HepG2 (cell line): ENCODE measurements at regions not wholly inside any gene's neighbourhood (a gene's known extent, or its start where the extent isn't known, plus 50 kb on each side); places are given as distances from the start of the nearest gene placed in this dataset.

Experiments
- ATAC-seq: fragments of 200-7000 bp; cut with Tn5 transposase; 3 replicates; pipeline ENCODE4 v1.9.1; 2020; ENCODE audit warnings: mild to moderate bottlenecking, moderate library complexity
- BruUV-seq: library from RNA; stranded (reverse); fragments of 400-500 nt; replicated peaks from 2 replicates; lab custom pipeline; 2021; lab: Mats Ljungman, UMichigan
- CTCF ChIA-PET: fragments of 300-600 bp; formaldehyde crosslinking; extraction: SDS; loops from one replicate; lab custom pipeline; 2021; ENCODE audit warnings: low total read pairs, inconsistent platforms, low intra/inter-chr PET ratio; lab: Yijun Ruan, JAX
- POLR2A ChIA-PET: fragments of 350-600 bp; sonication (Branson Sonifier 250); formaldehyde crosslinking; loops from one replicate; lab custom pipeline; 2020; ENCODE audit warnings: antibody characterized with exemption, inconsistent platforms; lab: Yijun Ruan, JAX
- DNase-seq: peaks from one replicate; pipeline ENCODE4 v3.0.0-alpha.2; 2015; ENCODE audit warnings: low spot score
- FAIRE-seq: peaks from 3 replicates; lab custom pipeline; 2011; peaks lifted over from hg19 to GRCh38; lab: Jason Lieb, UNC
- H2AFZ ChIP-seq: one replicate; pipeline ENCODE4 v1.6.1; 2011; ENCODE audit warnings: low read length, inconsistent platforms
- H3K27ac ChIP-seq: fragments of 300-600 bp; 3 replicates; pipeline ENCODE4 v1.8.0; 2011; ENCODE audit warnings: mixed run types, mild to moderate bottlenecking, mixed read lengths, low read length, inconsistent platforms; ENCODE audit not compliant: insufficient read depth; ENCODE audit errors: extremely low read length
- H3K27me3 ChIP-seq, 2 experiments: fragments of 200-600 bp in 1 of 2; 2 replicates in 1 of 2; 3 replicates in 1 of 2; pipeline versions ENCODE4 v1.6.0 to v1.8.0; 2011; ENCODE audit warnings: low read length in 2 of 2, mild to moderate bottlenecking in 2 of 2, moderate library complexity in 2 of 2, inconsistent platforms in 1 of 2; ENCODE audit not compliant: insufficient read depth in 2 of 2, control insufficient read depth in 1 of 2
- H3K36me3 ChIP-seq, 2 experiments: fragments of 200-600 bp in 1 of 2; replicated peaks in 1 of 2; 2 replicates in 1 of 2; 3 replicates in 1 of 2; pipeline versions ENCODE4 v1.5.1 to v1.8.0; 2011; ENCODE audit warnings: low read length in 2 of 2, inconsistent platforms in 1 of 2; ENCODE audit not compliant: insufficient read depth in 2 of 2, control insufficient read depth in 1 of 2
- H3K4me1 ChIP-seq: 2 replicates; pipeline ENCODE4 v1.5.1; 2012; ENCODE audit warnings: low read length, inconsistent platforms; ENCODE audit not compliant: insufficient read depth
- H3K4me2 ChIP-seq: 2 replicates; pipeline ENCODE4 v1.6.0; 2011; ENCODE audit warnings: low read depth, low read length, inconsistent platforms
- H3K4me3 ChIP-seq, 3 experiments: fragments of 200-600 bp in 1 of 3; sonication (generic), shearing (Covaris generic) in 1 of 3; replicated peaks in 1 of 3; 2 replicates each; pipeline ENCODE4 v1.5.1; 2011 to 2016; ENCODE audit warnings: low read length in 3 of 3, inconsistent platforms in 2 of 3, low read depth in 2 of 3, mild to moderate bottlenecking in 2 of 3, control low read depth in 1 of 3, mixed read lengths in 1 of 3; ENCODE audit not compliant: insufficient read depth in 1 of 3
- H3K79me2 ChIP-seq: one replicate; pipeline ENCODE4 v1.6.1; 2011; ENCODE audit warnings: low read length, inconsistent platforms; ENCODE audit not compliant: insufficient read depth
- H3K9ac ChIP-seq: 2 replicates; pipeline ENCODE4 v1.6.0; 2011; ENCODE audit warnings: mild to moderate bottlenecking, low read depth, low read length, inconsistent platforms; ENCODE audit not compliant: insufficient read depth
- H3K9me3 ChIP-seq: 2 replicates; pipeline ENCODE4 v1.5.1; 2012; ENCODE audit warnings: mild to moderate bottlenecking, low read length
- H4K20me1 ChIP-seq: 2 replicates; pipeline ENCODE4 v1.6.0; 2011; ENCODE audit warnings: inconsistent platforms, mild to moderate bottlenecking, low read length, moderate library complexity; ENCODE audit not compliant: insufficient read depth
- AGO1 ChIP-seq: fragments of 200-400 bp; formaldehyde crosslinking; IDR thresholded peaks from 2 replicates; pipeline ENCODE4 v1.6.1; 2017; ENCODE audit warnings: mild to moderate bottlenecking, low read depth, low read length, moderate library complexity; ENCODE audit not compliant: poor library complexity, severe bottlenecking
- FOXP1 ChIP-seq, 2 experiments: fragments of 450-650 bp in 1 of 2; IDR thresholded peaks; 2 replicates each; pipeline ENCODE4 v1.6.1; 2017 to 2018; ENCODE audit warnings: antibody characterized with exemption in 1 of 2
- IRF2 ChIP-seq: IDR thresholded peaks from 2 replicates; pipeline ENCODE4 v1.6.1; 2018; ENCODE audit warnings: missing genetic modification reagents, missing compliant biosample characterization
- NRL ChIP-seq: sonication (generic); formaldehyde crosslinking; IDR thresholded peaks from 2 replicates; pipeline ENCODE4 v1.5.0; 2020; ENCODE audit warnings: missing genetic modification reagents, mild to moderate bottlenecking, moderate library complexity, borderline replicate concordance
- ONECUT2 ChIP-seq: sonication (generic); formaldehyde crosslinking; IDR thresholded peaks from 2 replicates; pipeline ENCODE4 v1.4.0; 2020; ENCODE audit warnings: missing genetic modification reagents
- RAD51 ChIP-seq: fragments of 450-650 bp; IDR thresholded peaks from 2 replicates; pipeline ENCODE4 v1.6.1; 2016; ENCODE audit warnings: borderline replicate concordance
- SALL2 ChIP-seq: sonication (generic); formaldehyde crosslinking; IDR thresholded peaks from 2 replicates; pipeline ENCODE4 v1.8.1; 2023; ENCODE audit warnings: mild to moderate bottlenecking, missing genetic modification reagents, inconsistent platforms
- SIX1 ChIP-seq: sonication (generic); formaldehyde crosslinking; IDR thresholded peaks from 2 replicates; pipeline ENCODE4 v1.4.0; 2020; ENCODE audit warnings: missing genetic modification reagents, borderline replicate concordance
- SRF ChIP-seq: IDR thresholded peaks from 2 replicates; pipeline ENCODE4 v1.6.1; 2011; ENCODE audit warnings: mild to moderate bottlenecking, low read depth, low read length, moderate library complexity
- TCF12 ChIP-seq, 2 experiments: fragments of 450-650 bp in 1 of 2; sonication (generic) in 1 of 2; formaldehyde crosslinking in 1 of 2; IDR thresholded peaks; 2 replicates each; pipeline versions ENCODE4 v1.6.1 to v1.8.0; 2017 to 2022; ENCODE audit warnings: antibody characterized with exemption in 1 of 2, mild to moderate bottlenecking in 1 of 2, missing genetic modification reagents in 1 of 2, moderate library complexity in 1 of 2
- THYN1 ChIP-seq: sonication (generic); formaldehyde crosslinking; IDR thresholded peaks from 2 replicates; pipeline ENCODE4 v1.8.1; 2023; ENCODE audit warnings: low read depth, mild to moderate bottlenecking, moderate library complexity, missing genetic modification reagents, borderline replicate concordance
- XBP1 ChIP-seq: sonication (generic); formaldehyde crosslinking; IDR thresholded peaks from 2 replicates; pipeline ENCODE4 v1.5.0; 2020; ENCODE audit warnings: missing genetic modification reagents
- ZFAT ChIP-seq: sonication (generic); formaldehyde crosslinking; conservative IDR thresholded peaks from 2 replicates; pipeline ENCODE4 v1.8.1; 2023; ENCODE audit warnings: missing genetic modification reagents, inconsistent platforms
- ZNF274 ChIP-seq: sonication (generic); formaldehyde crosslinking; IDR thresholded peaks from 2 replicates; pipeline ENCODE4 v1.5.1; 2020; ENCODE audit warnings: mild to moderate bottlenecking, missing genetic modification reagents
- ZNF446 ChIP-seq: sonication (generic); formaldehyde crosslinking; IDR thresholded peaks from 2 replicates; pipeline ENCODE4 v1.5.0; 2020; ENCODE audit warnings: mild to moderate bottlenecking, missing genetic modification reagents
- ZNF496 ChIP-seq: sonication (generic); formaldehyde crosslinking; IDR thresholded peaks from 2 replicates; pipeline ENCODE4 v1.8.1; 2023; ENCODE audit warnings: mild to moderate bottlenecking, moderate library complexity, missing genetic modification reagents; ENCODE audit not compliant: insufficient replicate concordance
- ZNF737 ChIP-seq: sonication (generic); formaldehyde crosslinking; IDR thresholded peaks from 2 replicates; pipeline ENCODE4 v1.5.0; 2020; ENCODE audit warnings: missing genetic modification reagents, mild to moderate bottlenecking, borderline replicate concordance
- ZNF790 ChIP-seq: sonication (generic); formaldehyde crosslinking; IDR thresholded peaks from 2 replicates; pipeline ENCODE4 v1.8.0; 2022; ENCODE audit warnings: missing genetic modification reagents, mild to moderate bottlenecking, borderline replicate concordance
- in situ Hi-C: cut with HindIII; loops from 2 replicates; pipeline ENCODE4 v1.10.0; 2017; ENCODE audit warnings: low pct_unique_long_range_greater_than_20kb; ENCODE audit not compliant: extremely low pct_ligation_motif_present
- intact Hi-C: fragments of 100-400 bp; cut with micrococcal nuclease; formaldehyde crosslinking; loops from one replicate; pipeline ENCODE4 v1.10.0; 2022; ENCODE audit not compliant: unreplicated experiment
- TF ChIP-seq, protein P1 (sequence below): sonication (generic); formaldehyde crosslinking; IDR thresholded peaks from 2 replicates; pipeline ENCODE4 v1.9.0; 2021; ENCODE audit warnings: missing genetic modification reagents, mild to moderate bottlenecking, borderline replicate concordance
- TF ChIP-seq, protein P2 (sequence below): sonication (generic); formaldehyde crosslinking; IDR thresholded peaks from 2 replicates; pipeline ENCODE4 v1.4.0; 2020; ENCODE audit warnings: missing genetic modification reagents

DNA sequence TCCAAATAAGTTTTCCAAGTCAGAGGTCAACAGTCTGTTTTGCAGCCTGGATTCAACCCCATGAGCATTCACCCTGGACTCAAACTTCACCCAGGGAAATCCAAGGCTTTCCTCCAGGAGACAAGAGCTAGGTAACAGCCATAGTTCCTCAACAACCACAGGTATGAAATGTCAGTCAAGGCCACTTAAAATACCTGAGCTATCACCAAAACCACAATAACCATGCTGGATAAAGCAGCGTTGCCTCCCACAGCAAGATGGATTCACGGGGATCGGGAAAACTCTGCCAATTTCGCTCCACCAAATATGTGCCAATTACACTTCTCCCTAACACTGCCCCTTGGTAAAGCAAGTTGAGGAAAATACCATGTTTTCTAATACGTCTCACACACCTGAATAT is 444.1 kb upstream of the KLF6 start (continued):
- TF ChIP-seq ONECUT2 (CRISPR knock-in tag) (no peak), IRF2 (CRISPR knock-in tag) (no peak), ZNF737 (CRISPR knock-in tag) (no peak), THYN1 (CRISPR knock-in tag) (no peak), XBP1 (no peak), FOXP1 (IDR thresholded peaks at IDR 0.05) (no peak), FOXP1 (CRISPR knock-in tag; IDR thresholded peaks at IDR 0.05) (no peak)
- TF ChIP-seq, protein P1, sequence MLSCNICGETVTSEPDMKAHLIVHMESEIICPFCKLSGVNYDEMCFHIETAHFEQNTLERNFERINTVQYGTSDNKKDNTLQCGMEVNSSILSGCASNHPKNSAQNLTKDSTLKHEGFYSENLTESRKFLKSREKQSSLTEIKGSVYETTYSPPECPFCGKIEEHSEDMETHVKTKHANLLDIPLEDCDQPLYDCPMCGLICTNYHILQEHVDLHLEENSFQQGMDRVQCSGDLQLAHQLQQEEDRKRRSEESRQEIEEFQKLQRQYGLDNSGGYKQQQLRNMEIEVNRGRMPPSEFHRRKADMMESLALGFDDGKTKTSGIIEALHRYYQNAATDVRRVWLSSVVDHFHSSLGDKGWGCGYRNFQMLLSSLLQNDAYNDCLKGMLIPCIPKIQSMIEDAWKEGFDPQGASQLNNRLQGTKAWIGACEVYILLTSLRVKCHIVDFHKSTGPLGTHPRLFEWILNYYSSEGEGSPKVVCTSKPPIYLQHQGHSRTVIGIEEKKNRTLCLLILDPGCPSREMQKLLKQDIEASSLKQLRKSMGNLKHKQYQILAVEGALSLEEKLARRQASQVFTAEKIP (CRISPR knock-in tag) = no peak

DNA sequence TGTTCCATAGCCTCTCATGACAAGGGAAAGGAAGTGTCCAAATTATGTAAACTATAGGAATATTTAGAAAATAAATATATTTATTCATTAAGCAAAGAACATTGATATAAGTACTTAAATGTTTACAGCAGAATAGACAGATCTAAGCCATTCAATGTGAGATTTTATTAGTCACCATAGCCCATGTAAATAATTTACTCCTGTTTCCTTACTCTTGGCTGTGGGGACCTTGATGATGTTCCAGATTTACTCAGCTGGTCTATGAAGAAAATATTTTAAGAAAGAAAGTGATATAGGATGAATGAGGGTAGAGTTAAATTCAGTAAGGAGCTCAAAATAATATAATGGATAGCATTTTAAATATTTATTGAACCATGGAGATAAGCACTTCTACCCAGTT is 442.6 kb upstream of the KLF6 start:
- CTCF ChIA-PET = no interaction called here
- Histone ChIP-seq H3K27me3 (no peaks in the 10 kb centered on the region), H3K9me3 (no peaks in the 10 kb centered on the region), H3K4me1 (no peaks in the 10 kb centered on the region), H3K9ac (no peak overlapping the region), H3K4me2 (no peak overlapping the region), H3K36me3 (no peaks in the 10 kb centered on the region), H4K20me1 (no peaks in the 10 kb centered on the region), H2AFZ (no peak overlapping the region), H3K27ac (no peak overlapping the region), H3K79me2 (no peaks in the 10 kb centered on the region), H3K4me3 (no peak overlapping the region)
- intact Hi-C loops = no loop called here
- no peak for ATAC-seq
- TF ChIP-seq ZNF496 (CRISPR knock-in tag) (no peak), AGO1 (no peak), TCF12 (IDR thresholded peaks at IDR 0.05) (no peak), TCF12 (CRISPR knock-in tag; IDR thresholded peaks at IDR 0.05) (no peak), ZNF274 (CRISPR knock-in tag) (no peak), SALL2 (no peak), RAD51 (no peak), ZFAT (CRISPR knock-in tag) (no peak), SIX1 (no peak), NRL (CRISPR knock-in tag) (no peak), ZNF446 (CRISPR knock-in tag) (no peak), ZNF790 (CRISPR knock-in tag) (no peak), SRF (no peak)
- TF ChIP-seq, protein P2, sequence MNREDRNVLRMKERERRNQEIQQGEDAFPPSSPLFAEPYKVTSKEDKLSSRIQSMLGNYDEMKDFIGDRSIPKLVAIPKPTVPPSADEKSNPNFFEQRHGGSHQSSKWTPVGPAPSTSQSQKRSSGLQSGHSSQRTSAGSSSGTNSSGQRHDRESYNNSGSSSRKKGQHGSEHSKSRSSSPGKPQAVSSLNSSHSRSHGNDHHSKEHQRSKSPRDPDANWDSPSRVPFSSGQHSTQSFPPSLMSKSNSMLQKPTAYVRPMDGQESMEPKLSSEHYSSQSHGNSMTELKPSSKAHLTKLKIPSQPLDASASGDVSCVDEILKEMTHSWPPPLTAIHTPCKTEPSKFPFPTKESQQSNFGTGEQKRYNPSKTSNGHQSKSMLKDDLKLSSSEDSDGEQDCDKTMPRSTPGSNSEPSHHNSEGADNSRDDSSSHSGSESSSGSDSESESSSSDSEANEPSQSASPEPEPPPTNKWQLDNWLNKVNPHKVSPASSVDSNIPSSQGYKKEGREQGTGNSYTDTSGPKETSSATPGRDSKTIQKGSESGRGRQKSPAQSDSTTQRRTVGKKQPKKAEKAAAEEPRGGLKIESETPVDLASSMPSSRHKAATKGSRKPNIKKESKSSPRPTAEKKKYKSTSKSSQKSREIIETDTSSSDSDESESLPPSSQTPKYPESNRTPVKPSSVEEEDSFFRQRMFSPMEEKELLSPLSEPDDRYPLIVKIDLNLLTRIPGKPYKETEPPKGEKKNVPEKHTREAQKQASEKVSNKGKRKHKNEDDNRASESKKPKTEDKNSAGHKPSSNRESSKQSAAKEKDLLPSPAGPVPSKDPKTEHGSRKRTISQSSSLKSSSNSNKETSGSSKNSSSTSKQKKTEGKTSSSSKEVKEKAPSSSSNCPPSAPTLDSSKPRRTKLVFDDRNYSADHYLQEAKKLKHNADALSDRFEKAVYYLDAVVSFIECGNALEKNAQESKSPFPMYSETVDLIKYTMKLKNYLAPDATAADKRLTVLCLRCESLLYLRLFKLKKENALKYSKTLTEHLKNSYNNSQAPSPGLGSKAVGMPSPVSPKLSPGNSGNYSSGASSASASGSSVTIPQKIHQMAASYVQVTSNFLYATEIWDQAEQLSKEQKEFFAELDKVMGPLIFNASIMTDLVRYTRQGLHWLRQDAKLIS (CRISPR knock-in tag) = no peak
- POLR2A ChIA-PET = no interaction called here
- no peak for DNase-seq
- in situ Hi-C loops = no loop called here
- no TSS peak for BruUV-seq
- FAIRE-seq = no peak
